ENCODE measurements at regions not wholly inside any gene's neighbourhood (a gene's known extent, or its start where the extent isn't known, plus 50 kb on each side); places are given as distances from the start of the nearest gene placed in this dataset.

- DNase-seq = no peak
Measured at GRCh38 chr17:33652731-33653398, 359.8 kb upstream of the ASIC2 start.

GRCh38 chr17:33653399-33653788, 360.3 kb upstream of the ASIC2 start:
- DNase-seq = no peak

DNA sequence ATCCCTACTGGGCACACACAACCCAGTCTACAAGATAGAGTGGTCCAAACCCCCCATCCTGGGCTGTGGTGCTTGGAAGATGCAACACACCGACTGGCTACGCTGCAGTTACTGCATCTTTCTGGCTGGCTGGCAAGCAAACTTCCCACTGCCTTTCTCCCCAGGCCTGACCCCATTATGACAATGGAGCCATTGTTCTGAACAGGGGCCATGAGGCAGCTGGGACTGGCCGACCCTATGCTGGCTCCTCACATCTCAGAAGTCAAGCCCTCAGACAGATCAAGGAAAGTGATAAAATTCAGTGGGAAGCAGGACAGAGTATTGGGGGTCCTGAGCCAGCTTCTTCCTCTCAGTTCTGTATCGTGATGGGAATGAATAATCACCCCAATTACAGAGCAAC, 364.1 kb upstream of the ASIC2 start:
- no peak for DNase-seq

GRCh38 chr17:33661975-33662374, 368.9 kb upstream of the ASIC2 start:
- no peak for DNase-seq

DNA sequence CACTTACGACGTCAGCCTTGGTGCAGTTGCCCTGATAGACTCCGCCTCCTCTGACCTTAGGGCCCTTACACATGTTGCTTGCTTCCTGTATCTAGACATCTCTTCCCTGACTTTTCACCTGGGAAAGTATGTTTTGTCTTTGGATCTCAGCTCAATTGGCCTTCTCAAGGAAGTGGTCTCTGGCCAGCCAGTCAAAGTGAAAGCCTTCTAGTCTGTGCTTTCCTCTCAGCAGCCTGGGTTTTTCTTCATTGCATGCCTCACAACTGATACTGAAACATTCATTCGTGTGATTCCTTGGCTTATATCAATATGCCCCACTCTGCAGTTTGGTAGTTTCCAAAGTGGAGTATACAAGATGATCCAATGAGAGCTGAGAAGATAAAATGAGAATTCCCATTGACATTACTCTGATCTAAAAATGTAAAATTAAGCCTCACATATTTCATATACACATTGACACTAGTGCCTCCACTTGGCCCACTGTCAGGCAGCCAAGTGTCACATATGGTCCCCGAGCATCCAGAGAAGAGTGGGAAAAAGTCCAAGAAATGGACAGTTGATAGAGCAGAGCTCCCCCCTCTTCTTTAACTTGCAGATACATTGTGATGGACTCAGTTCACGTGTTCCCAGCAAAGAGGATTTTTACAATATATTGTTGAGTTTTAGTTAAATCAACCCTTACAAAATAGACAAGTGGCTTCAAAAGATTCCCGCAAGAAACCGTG, 371.2 kb upstream of the ASIC2 start:
- DNase-seq = no peak

DNA sequence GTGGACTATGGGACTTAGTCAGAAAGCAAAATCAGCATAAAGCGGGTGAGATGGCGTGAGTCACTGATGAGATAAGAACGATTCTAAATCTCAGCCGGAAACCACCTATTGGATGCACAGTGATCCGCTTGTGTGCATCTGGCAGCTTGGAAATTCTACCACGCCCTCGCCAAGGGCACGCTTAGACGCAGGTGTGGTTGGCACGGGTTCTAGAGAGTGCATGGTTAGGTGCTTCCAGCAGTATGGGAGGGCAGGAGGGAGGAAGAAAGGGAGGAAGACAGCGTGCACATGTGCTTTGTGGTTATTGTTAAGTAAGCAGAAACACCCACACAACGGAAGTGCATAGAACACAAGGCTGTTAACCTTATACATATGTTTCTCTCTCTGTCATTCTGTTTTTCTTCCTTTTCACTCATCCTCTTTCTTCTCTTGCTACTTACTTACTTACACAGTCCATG, 374.0 kb upstream of the ASIC2 start:
- DNase-seq = no peak

GRCh38 chr17:33667671-33668070, 374.6 kb upstream of the ASIC2 start:
- no peak for DNase-seq

GRCh38 chr17:33668516-33668915, 375.4 kb upstream of the ASIC2 start:
- DNase-seq = no peak

GRCh38 chr17:33671491-33671890, 378.4 kb upstream of the ASIC2 start:
- no peak for DNase-seq

DNA sequence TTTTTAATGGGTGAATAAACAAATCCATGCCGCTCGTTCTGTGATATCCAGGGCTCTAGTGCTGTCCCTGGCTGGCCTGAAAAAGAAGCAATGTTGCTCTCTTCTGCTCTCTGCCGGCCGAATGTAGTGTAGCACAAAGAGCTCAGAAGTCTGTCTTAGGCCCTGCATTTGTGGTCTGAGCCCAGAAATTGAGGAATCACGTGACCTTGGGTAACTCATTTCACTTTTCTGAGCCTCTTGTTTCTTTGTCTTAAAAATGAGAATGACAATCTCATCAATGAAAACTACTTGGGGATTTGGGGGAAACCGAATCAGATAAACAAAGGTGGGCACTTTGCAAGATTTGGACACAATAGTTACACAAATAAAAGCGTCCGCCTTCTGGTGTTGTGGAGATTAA, 381.6 kb upstream of the ASIC2 start:
- peak; percentile 67 for DNase-seq

DNA sequence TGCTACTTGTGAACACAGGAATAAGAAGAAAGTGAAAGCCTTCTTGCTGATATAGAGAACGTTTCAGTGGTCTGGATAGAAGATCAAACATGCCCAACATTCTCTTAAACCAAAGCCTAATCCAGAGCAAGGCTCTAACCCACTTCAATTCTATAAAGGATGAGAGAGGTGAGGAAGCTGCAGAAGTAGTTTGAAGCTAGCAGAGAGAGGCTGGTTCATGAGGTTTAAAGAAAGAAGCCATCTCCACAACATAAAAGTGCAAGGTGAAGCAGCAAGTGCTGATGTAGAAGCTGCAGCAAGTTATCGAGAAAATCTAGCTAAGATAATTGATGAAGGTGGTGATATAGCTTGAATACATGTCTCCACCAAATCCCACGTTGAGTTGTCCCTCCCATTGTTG, 383.3 kb upstream of the ASIC2 start:
- DNase-seq = no peak

DNA sequence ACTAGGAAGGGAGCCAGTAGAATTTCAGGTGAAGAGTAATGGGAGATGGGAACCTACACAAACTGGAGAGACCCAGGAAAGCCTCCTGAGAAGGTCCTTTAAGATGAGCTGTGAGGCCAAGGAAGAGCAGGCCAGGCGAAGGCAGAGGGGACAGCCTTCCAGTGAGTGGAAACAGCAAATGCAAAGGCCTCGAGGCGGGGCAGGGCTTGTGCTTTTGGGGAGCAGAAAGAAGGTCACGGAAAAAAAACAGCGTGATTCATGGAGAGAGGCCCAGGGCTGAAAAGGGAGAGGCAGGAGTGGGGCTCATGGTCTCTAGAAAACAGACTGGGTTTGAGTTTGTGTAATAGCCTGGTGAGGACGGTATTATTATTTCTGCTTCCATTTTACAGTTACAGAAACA, 386.5 kb upstream of the ASIC2 start:
- DNase-seq = no peak

DNA sequence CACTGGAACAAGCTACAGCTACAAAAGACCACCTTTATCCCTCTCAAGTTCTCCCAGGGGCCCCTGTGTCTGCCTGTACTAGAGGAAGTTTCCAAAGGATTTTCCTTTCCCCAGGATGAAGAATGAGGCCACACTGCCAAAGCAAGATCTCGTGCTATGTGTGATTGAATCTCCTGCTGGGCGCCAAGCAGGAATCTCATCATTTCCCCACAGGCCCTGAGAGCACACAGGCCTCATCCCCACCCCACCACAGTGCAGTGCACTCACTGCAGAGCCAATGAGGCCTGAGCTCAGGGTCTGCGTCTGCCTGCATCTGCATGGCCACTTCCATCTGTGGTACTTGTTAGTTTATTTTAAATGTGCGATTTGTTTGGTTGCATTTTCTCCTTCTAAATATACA, 387.4 kb upstream of the ASIC2 start:
- no peak for DNase-seq

GRCh38 chr17:33682599-33682998, 389.5 kb upstream of the ASIC2 start:
- no peak for DNase-seq

DNA sequence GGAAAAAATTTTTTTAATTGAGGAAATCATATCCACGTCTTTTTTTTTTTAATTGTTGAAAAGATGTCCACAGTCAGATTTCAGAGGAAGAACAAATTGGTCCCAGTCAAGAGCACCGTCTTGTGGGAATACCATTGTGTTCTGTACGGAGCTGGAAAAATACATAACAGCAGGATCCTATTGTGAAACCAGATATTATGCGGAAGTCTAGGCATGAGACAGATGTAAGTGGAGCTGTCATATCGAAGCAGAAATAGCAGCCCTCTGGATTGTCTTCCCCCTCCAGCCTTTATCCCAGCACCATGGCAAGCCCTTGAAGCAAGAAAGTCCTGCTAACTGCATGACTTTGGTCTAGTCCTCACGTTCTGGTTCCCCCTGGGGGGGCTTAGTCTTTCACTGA, 391.6 kb upstream of the ASIC2 start:
- no peak for DNase-seq

DNA sequence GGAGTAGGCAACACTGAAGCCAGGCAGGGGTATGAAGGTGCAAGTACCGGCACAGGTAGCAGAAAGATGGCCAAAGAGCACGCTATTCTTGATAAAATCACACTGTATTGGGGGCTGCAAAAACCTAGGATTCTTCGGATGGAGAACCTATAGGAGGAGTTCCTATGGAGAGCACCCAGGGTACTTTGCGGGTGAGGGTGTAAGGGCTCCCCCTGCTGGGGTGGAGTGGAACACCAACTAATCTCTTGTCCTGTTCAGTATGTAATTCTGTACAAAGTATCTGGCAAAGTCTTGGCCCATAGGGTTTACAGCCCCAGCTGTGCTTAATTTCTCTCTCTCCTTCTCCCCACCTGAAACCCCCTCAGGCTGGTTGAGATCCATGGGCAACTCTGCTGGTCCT, 393.1 kb upstream of the ASIC2 start:
- peak; percentile 22 to 27 for DNase-seq

GRCh38 chr17:33687831-33688230, 394.7 kb upstream of the ASIC2 start:
- DNase-seq = no peak

DNA sequence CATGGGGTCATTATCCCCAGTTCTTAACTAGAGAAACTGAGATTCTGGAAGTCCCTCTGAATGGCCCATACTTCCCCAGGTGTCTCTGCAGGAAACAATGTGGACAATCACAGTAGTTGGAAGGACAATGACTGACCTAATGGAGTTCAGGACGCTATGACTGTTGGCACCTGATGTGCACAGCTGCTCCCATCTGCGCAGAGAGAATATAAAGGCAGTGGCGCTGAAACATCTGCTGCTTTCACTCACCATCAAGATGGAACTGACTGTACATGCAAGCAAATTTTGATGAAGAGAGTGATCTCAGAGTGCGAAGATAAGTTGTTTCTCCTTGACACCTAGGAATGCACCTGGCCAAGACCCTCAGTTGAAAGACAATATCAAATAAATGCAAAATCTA, 395.7 kb upstream of the ASIC2 start:
- no peak for DNase-seq

- no peak for DNase-seq
Measured at GRCh38 chr17:33689725-33690124, 396.6 kb upstream of the ASIC2 start.

- DNase-seq = no peak
Measured at GRCh38 chr17:33695431-33695830, 402.3 kb upstream of the ASIC2 start.

- DNase-seq = no peak
Measured at GRCh38 chr17:33696102-33696501, 403.0 kb upstream of the ASIC2 start.

DNA sequence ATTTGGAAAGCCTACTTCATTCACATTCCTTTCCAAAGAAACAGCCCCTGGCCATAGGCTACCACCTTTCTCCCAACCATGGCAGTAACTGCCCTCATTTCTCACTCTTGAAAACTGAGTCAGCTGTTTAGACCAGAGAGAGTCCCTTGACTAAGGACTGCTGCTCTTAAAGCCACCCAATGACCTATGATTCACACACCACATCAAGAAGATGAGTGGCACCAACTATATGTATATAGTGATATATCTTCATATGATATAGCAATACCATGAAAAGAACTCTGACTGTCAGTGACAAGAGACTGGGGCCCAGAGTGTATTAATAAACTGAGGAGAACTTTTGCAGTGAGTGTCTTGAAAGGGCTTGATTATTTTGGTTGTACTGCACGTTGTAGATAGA, 404.5 kb upstream of the ASIC2 start:
- no peak for DNase-seq

DNA sequence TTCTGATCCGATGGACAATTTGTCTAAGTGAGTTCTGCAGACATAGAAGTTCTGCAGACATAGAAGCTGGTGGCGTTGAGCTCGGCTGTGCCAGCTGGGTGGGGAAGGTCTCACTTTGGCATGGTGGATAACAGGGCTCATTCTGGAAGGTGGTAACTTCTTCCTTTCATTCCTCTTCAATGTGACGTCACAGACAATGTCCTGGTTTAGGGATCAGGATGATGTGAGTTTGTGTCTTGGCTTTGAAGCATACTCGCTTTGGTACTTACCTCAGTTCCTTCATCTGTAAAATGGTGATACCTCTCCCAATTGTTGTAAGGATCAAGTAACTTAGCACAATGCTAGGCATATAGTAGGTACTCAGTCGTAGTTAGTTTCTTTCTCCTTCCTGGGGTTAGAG, 408.8 kb upstream of the ASIC2 start:
- DNase-seq = no peak

- DNase-seq = no peak
Measured at GRCh38 chr17:33704856-33705255, 411.8 kb upstream of the ASIC2 start.

- no peak for DNase-seq
Measured at GRCh38 chr17:33709881-33710280, 416.8 kb upstream of the ASIC2 start.
